CD4-positive, alpha-beta memory T cell (primary cell): ENCODE measurements at regions not wholly inside any gene's neighbourhood (a gene's known extent, or its start where the extent isn't known, plus 50 kb on each side); places are given as distances from the start of the nearest gene placed in this dataset.

ENCODE experiments used
- CTCF ChIA-PET: fragments of 350-600 bp; sonication (Branson Sonifier 250); formaldehyde crosslinking; loops from one replicate; lab custom pipeline; 2021; ENCODE audit warnings: inconsistent platforms; ENCODE audit not compliant: partially characterized antibody; lab: Charles Lee
- POLR2A ChIA-PET: fragments of 350-600 bp; sonication (Branson Sonifier 250); formaldehyde crosslinking; loops from one replicate; lab custom pipeline; 2021; ENCODE audit not compliant: partially characterized antibody; lab: Charles Lee
- DNase-seq, 5 donors: peaks; one replicate each; pipeline versions ENCODE4 v3.0.0 to v3.0.0-alpha.2; 2020 to 2022; ENCODE audit warnings: mixed read lengths in 1 of 5
- H3K27ac ChIP-seq: one replicate; pipeline ENCODE4 v1.7.0; 2013; ENCODE audit warnings: low read depth, low read length
- H3K27me3 ChIP-seq: 2 replicates; pipeline ENCODE4 v1.7.0; 2013; ENCODE audit warnings: mild to moderate bottlenecking, low read length, moderate library complexity; ENCODE audit not compliant: insufficient read depth
- H3K36me3 ChIP-seq: 2 replicates; pipeline ENCODE4 v1.7.0; 2013; ENCODE audit warnings: mild to moderate bottlenecking, low read length, moderate library complexity; ENCODE audit not compliant: insufficient read depth
- H3K4me1 ChIP-seq: 2 replicates; pipeline ENCODE4 v1.7.0; 2013; ENCODE audit warnings: mild to moderate bottlenecking, low read length, moderate library complexity; ENCODE audit not compliant: insufficient read depth
- H3K4me3 ChIP-seq, 2 donors: one replicate each; pipeline ENCODE4 v1.7.0; 2013; ENCODE audit warnings: low read length in 2 of 2, mild to moderate bottlenecking in 1 of 2
- H3K9me3 ChIP-seq, 2 donors: one replicate each; pipeline ENCODE4 v1.7.0; 2013; ENCODE audit warnings: low read length in 2 of 2, control low read depth in 1 of 2; ENCODE audit not compliant: control insufficient read depth in 1 of 2
- H3K27ac Mint-ChIP-seq, 7 donors: one replicate each; pipeline ENCODE4 v1.8.0; 2020 to 2021; ENCODE audit warnings: mixed read lengths in 7 of 7, mild to moderate bottlenecking in 6 of 7, inconsistent platforms in 3 of 7, moderate library complexity in 3 of 7
- H3K27me3 Mint-ChIP-seq, 2 donors: one replicate each; pipeline ENCODE4 v1.8.0; 2020 to 2021; ENCODE audit warnings: mixed read lengths in 2 of 2
- H3K36me3 Mint-ChIP-seq, 2 donors: one replicate each; pipeline ENCODE4 v1.8.0; 2020 to 2021; ENCODE audit warnings: mixed read lengths in 2 of 2, inconsistent platforms in 1 of 2, mild to moderate bottlenecking in 1 of 2
- H3K4me1 Mint-ChIP-seq, 4 donors: one replicate each; pipeline ENCODE4 v1.8.0; 2020 to 2021; ENCODE audit warnings: mixed read lengths in 4 of 4, mild to moderate bottlenecking in 1 of 4
- H3K4me3 Mint-ChIP-seq, 8 donors: one replicate each; pipeline ENCODE4 v1.8.0; 2020 to 2021; ENCODE audit warnings: mixed read lengths in 8 of 8, mild to moderate bottlenecking in 7 of 8, moderate library complexity in 6 of 8, inconsistent platforms in 3 of 8
- H3K9me3 Mint-ChIP-seq, 8 donors: one replicate each; pipeline ENCODE4 v1.8.0; 2020 to 2021; ENCODE audit warnings: mixed read lengths in 8 of 8, mild to moderate bottlenecking in 5 of 8, inconsistent platforms in 3 of 8, moderate library complexity in 1 of 8
- intact Hi-C: fragments of 100-400 bp; cut with micrococcal nuclease; formaldehyde crosslinking; loops from one replicate; pipeline ENCODE4 v1.15.1; 2023

GRCh38 chrX:139026811-139027210 is 315.3 kb upstream of the FGF13 start:
- no peak overlapping the region for H3K4me3 Mint-ChIP-seq
- H3K9me3 Mint-ChIP-seq, result no peaks in the 10 kb centered on the region
- ChIA-PET POLR2A (no interaction called here), CTCF (no interaction called here)
- no peaks in the 10 kb centered on the region for H3K4me1 ChIP-seq
- no peaks in the 10 kb centered on the region for H3K36me3 Mint-ChIP-seq
- no peaks in the 10 kb centered on the region for H3K9me3 ChIP-seq
- no peak overlapping the region for H3K27ac Mint-ChIP-seq
- DNase-seq, result no peak
- no peaks in the 10 kb centered on the region for H3K27me3 Mint-ChIP-seq
- H3K27me3 ChIP-seq, result no peaks in the 10 kb centered on the region
- H3K4me1 Mint-ChIP-seq, result no peaks in the 10 kb centered on the region
- intact Hi-C loops, result no loop called here
- H3K27ac ChIP-seq, result no peak overlapping the region
- no peaks in the 10 kb centered on the region for H3K36me3 ChIP-seq
- H3K4me3 ChIP-seq, result no peak overlapping the region

GRCh38 chrX:139026406-139026805 is 314.9 kb upstream of the FGF13 start:
- H3K27me3 Mint-ChIP-seq, result no peaks in the 10 kb centered on the region
- H3K36me3 ChIP-seq, result no peaks in the 10 kb centered on the region
- H3K4me1 Mint-ChIP-seq, result no peaks in the 10 kb centered on the region
- no peak overlapping the region for H3K27ac Mint-ChIP-seq
- no peaks in the 10 kb centered on the region for H3K36me3 Mint-ChIP-seq
- H3K27me3 ChIP-seq, result no peaks in the 10 kb centered on the region
- POLR2A ChIA-PET, result no interaction called here
- H3K4me3 Mint-ChIP-seq, result no peak overlapping the region
- intact Hi-C loops, result no loop called here
- H3K9me3 Mint-ChIP-seq, result no peaks in the 10 kb centered on the region
- H3K4me3 ChIP-seq, result no peak overlapping the region
- H3K27ac ChIP-seq, result no peak overlapping the region
- no peaks in the 10 kb centered on the region for H3K4me1 ChIP-seq
- CTCF ChIA-PET, result no interaction called here
- H3K9me3 ChIP-seq, result no peaks in the 10 kb centered on the region
- no peak for DNase-seq

- H3K9me3 Mint-ChIP-seq, result no peaks in the 10 kb centered on the region
- no peaks in the 10 kb centered on the region for H3K4me1 ChIP-seq
- no peak overlapping the region for H3K27ac Mint-ChIP-seq
- H3K9me3 ChIP-seq, result no peaks in the 10 kb centered on the region
- no peak overlapping the region for H3K4me3 Mint-ChIP-seq
- H3K27ac ChIP-seq, result no peak overlapping the region
- CTCF ChIA-PET, result no interaction called here
- no peaks in the 10 kb centered on the region for H3K27me3 Mint-ChIP-seq
- no peaks in the 10 kb centered on the region for H3K36me3 ChIP-seq
- intact Hi-C loops, result no loop called here
- POLR2A ChIA-PET, result no interaction called here
- no peaks in the 10 kb centered on the region for H3K36me3 Mint-ChIP-seq
- H3K27me3 ChIP-seq, result no peaks in the 10 kb centered on the region
- no peak for DNase-seq
- no peak overlapping the region for H3K4me3 ChIP-seq
- H3K4me1 Mint-ChIP-seq, result no peaks in the 10 kb centered on the region
Measured at GRCh38 chrX:139025816-139026215, 314.3 kb upstream of the FGF13 start.

- no peaks in the 10 kb centered on the region for H3K9me3 ChIP-seq
- no peak overlapping the region for H3K4me3 ChIP-seq
- intact Hi-C loops, result no loop called here
- ChIA-PET CTCF (no interaction called here), POLR2A (no interaction called here)
- H3K4me1 ChIP-seq, result no peaks in the 10 kb centered on the region
- H3K27me3 ChIP-seq, result no peaks in the 10 kb centered on the region
- Mint-ChIP-seq H3K27me3 (no peaks in the 10 kb centered on the region), H3K27ac (no peak overlapping the region), H3K9me3 (no peaks in the 10 kb centered on the region), H3K36me3 (no peaks in the 10 kb centered on the region), H3K4me1 (no peaks in the 10 kb centered on the region), H3K4me3 (no peak overlapping the region)
- H3K27ac ChIP-seq, result no peak overlapping the region
- no peak for DNase-seq
- no peaks in the 10 kb centered on the region for H3K36me3 ChIP-seq
Measured at GRCh38 chrX:139023531-139023930, 312.0 kb upstream of the FGF13 start.

GRCh38 chrX:139020801-139021200 is 309.3 kb upstream of the FGF13 start:
- H3K9me3 ChIP-seq, result no peaks in the 10 kb centered on the region
- Mint-ChIP-seq H3K4me3 (no peak overlapping the region), H3K27ac (no peak overlapping the region), H3K9me3 (peaks cover 0 to 5% (median under 1%) of the 10 kb centered on the region in 8 donors), H3K36me3 (no peaks in the 10 kb centered on the region), H3K27me3 (no peaks in the 10 kb centered on the region), H3K4me1 (no peaks in the 10 kb centered on the region)
- no peak overlapping the region for H3K27ac ChIP-seq
- H3K4me1 ChIP-seq, result no peaks in the 10 kb centered on the region
- H3K27me3 ChIP-seq, result no peaks in the 10 kb centered on the region
- no peak overlapping the region for H3K4me3 ChIP-seq
- intact Hi-C loops, result no loop called here
- ChIA-PET POLR2A (no interaction called here), CTCF (no interaction called here)
- H3K36me3 ChIP-seq, result no peaks in the 10 kb centered on the region
- DNase-seq, result no peak

- Histone ChIP-seq H3K36me3 (no peaks in the 10 kb centered on the region), H3K27ac (no peak overlapping the region), H3K4me1 (no peaks in the 10 kb centered on the region), H3K27me3 (no peaks in the 10 kb centered on the region), H3K4me3 (no peak overlapping the region), H3K9me3 (no peaks in the 10 kb centered on the region)
- no peak overlapping the region for H3K27ac Mint-ChIP-seq
- H3K27me3 Mint-ChIP-seq, result no peaks in the 10 kb centered on the region
- no peaks in the 10 kb centered on the region for H3K36me3 Mint-ChIP-seq
- no peak overlapping the region for H3K4me3 Mint-ChIP-seq
- POLR2A ChIA-PET, result no interaction called here
- H3K4me1 Mint-ChIP-seq, result no peaks in the 10 kb centered on the region
- DNase-seq, result no peak
- CTCF ChIA-PET, result no interaction called here
- H3K9me3 Mint-ChIP-seq, result peaks cover 0 to 12% (median 5%) of the 10 kb centered on the region in 8 donors
- intact Hi-C loops, result no loop called here
Measured at GRCh38 chrX:139018436-139018835, 306.9 kb upstream of the FGF13 start.

- Mint-ChIP-seq H3K4me3 (no peak overlapping the region), H3K27ac (no peak overlapping the region), H3K36me3 (no peaks in the 10 kb centered on the region), H3K27me3 (no peaks in the 10 kb centered on the region), H3K4me1 (no peaks in the 10 kb centered on the region), H3K9me3 (peaks cover 0 to 15% (median 5%) of the 10 kb centered on the region in 8 donors)
- DNase-seq, result no peak
- intact Hi-C loops, result no loop called here
- Histone ChIP-seq H3K36me3 (no peaks in the 10 kb centered on the region), H3K27me3 (no peaks in the 10 kb centered on the region), H3K27ac (no peak overlapping the region), H3K4me3 (no peak overlapping the region), H3K9me3 (no peaks in the 10 kb centered on the region), H3K4me1 (no peaks in the 10 kb centered on the region)
- ChIA-PET POLR2A (no interaction called here), CTCF (no interaction called here)
Measured at GRCh38 chrX:139015627-139016026, 304.1 kb upstream of the FGF13 start.

- H3K4me1 ChIP-seq, result no peaks in the 10 kb centered on the region
- no peak overlapping the region for H3K27ac ChIP-seq
- Mint-ChIP-seq H3K4me1 (no peaks in the 10 kb centered on the region), H3K27me3 (no peaks in the 10 kb centered on the region), H3K9me3 (peaks cover 0 to 3% (median under 1%) of the 10 kb centered on the region in 8 donors), H3K36me3 (no peaks in the 10 kb centered on the region), H3K4me3 (no peak overlapping the region), H3K27ac (no peak overlapping the region)
- DNase-seq, result no peak
- no peak overlapping the region for H3K4me3 ChIP-seq
- no peaks in the 10 kb centered on the region for H3K9me3 ChIP-seq
- POLR2A ChIA-PET, result no interaction called here
- CTCF ChIA-PET, result no interaction called here
- no peaks in the 10 kb centered on the region for H3K36me3 ChIP-seq
- intact Hi-C loops, result no loop called here
- H3K27me3 ChIP-seq, result no peaks in the 10 kb centered on the region
Measured at GRCh38 chrX:139008185-139008584, 296.7 kb upstream of the FGF13 start.
